SKM-1 (cell line): ENCODE measurements at regions not wholly inside any gene's neighbourhood (a gene's known extent, or its start where the extent isn't known, plus 50 kb on each side); places are given as distances from the start of the nearest gene placed in this dataset.
"Not testable (repeated sequence)": the region's sequence is repeated elsewhere in the genome, so short reads cannot be mapped to it uniquely, and the experiment has no call there.

ENCODE experiments used
- DNase-seq: peaks from one replicate; lab custom pipeline; 2025; ENCODE audit not compliant: unreplicated experiment; lab: John Stamatoyannopoulos, UW

DNA sequence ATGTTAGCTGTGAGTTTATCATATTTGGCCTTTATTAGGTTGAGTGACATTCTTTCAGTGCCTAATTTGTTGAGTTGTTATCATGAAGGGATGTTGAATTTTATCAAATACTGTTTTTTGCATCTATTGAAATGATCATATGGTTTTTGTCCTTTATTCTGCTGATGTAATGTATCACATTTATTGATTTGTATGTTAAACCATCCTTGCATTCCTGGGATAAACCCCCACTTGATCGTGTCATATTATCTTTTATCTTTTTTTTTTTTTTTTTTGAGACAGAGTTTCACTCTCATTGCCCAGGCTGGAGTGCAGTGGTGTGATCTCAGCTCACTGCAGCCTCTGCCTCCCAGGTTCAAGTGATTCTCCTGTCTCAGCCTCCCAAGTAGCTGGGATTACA, 51.9 kb upstream of the MFGE8 start:
- DNase-seq, result not testable (repeated sequence)

DNA sequence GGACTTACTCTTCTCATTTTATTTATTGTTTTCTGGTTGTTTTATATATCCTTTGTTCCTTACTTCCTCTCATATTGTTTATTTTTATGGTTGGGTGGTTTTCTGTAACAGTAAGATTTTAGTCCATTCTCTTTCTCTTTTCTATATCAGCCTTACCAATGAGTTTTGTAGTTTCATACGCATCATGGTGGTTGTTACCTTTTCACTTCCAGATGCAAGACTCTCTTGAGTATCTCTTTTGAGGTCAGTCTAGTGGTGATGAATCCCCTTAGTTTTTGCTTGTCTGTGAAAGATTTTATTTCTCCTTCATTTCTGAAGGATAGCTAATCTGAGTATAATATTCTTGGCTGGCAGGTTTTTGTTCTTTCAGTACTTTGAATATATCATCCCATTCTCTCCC, 57.1 kb upstream of the MFGE8 start:
- no peak for DNase-seq

DNA sequence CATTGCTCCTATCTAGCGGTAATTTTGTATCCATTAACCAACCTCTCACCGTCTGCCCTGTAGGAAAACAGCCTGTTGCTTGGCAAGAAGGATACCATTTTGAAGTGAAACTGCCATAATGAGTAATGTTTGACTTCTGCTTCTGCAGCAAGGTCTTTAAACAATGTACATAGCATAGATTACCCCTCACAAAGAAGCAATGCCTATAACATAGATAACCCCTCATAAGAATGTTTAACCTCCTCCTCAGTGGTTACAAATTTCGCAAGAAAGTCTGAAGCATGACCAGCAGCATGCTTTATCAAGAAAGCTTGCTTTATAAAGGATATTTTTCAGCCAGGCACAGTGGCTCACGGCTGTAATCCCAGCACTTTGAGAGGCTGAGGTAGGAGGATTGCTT, 61.2 kb upstream of the MFGE8 start:
- no peak for DNase-seq

DNA sequence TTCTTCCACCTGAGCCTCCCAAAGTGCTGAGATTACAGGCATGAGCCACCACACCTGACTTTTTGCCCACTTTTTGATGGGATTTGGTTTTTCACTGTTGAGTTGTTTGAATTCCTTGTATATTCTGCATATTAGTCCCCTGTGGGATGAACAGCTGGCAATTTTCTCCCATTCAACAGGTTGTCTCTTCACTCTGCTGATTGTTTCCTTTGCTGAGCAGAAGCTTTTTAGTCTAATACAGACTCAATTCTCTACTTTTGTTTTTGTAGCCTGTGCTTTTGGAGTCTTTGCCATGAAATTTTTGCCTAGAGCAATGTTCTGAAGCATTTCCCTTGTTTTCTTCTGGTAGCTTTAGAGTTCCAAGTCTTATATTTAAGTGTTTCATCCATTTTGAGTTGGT, 62.7 kb upstream of the MFGE8 start:
- no peak for DNase-seq

DNA sequence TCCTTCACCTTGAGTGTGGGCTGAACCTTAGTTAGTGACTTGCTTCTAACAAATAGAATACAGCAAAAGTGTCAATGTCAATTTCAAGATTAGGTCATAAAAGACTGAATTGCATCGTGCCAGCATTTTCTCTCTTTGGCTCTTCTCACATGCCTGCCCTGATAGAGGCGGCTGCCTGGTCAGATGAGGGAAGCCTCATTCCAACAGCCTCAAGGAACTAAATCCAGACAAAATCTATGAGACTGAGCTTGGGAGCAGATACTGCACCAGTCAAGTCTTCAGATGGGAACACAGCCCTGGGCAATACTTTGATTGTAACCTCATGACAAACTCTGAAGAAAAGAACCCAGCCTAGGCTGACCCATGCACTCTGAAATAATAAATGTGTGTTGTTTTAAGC, 63.5 kb upstream of the MFGE8 start:
- no peak for DNase-seq

DNA sequence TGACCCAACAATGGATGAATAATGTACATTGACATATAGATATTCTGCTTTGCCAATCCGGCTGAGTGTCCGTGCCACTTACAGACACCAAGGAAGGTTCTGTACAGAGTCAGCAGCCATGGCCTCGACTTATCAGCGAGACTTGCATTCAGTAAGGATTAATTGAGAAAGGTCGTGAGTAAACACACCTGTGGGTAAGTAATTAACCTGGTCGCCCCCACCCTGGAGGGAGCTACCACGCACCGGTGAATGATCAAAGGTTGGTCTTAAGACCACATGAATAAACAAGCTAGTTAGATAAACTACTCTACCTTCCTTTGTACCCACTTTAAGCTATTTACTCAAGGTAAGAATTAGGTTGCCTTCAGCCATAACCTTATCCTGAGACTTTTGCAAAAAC, 66.5 kb upstream of the MFGE8 start:
- DNase-seq, result no peak

DNA sequence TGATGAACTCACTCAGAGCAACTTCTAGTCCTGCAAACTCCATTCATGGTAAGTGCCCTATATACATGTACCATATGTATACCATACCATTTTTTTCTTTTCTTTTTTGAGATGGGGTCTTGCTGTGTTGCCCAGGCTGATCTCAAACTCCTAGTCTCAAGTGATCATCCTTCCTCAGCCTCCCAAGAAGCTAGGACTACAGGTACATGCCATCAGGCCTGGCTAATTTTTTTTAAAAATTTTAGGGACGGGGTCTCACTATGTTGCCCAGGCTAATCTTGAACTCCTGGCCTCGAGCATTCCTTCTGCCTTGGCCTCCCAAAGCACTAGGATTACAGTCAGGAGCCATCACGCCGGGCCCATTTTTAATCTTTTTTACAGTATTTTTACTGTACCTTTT, 67.3 kb upstream of the MFGE8 start:
- no peak for DNase-seq

DNA sequence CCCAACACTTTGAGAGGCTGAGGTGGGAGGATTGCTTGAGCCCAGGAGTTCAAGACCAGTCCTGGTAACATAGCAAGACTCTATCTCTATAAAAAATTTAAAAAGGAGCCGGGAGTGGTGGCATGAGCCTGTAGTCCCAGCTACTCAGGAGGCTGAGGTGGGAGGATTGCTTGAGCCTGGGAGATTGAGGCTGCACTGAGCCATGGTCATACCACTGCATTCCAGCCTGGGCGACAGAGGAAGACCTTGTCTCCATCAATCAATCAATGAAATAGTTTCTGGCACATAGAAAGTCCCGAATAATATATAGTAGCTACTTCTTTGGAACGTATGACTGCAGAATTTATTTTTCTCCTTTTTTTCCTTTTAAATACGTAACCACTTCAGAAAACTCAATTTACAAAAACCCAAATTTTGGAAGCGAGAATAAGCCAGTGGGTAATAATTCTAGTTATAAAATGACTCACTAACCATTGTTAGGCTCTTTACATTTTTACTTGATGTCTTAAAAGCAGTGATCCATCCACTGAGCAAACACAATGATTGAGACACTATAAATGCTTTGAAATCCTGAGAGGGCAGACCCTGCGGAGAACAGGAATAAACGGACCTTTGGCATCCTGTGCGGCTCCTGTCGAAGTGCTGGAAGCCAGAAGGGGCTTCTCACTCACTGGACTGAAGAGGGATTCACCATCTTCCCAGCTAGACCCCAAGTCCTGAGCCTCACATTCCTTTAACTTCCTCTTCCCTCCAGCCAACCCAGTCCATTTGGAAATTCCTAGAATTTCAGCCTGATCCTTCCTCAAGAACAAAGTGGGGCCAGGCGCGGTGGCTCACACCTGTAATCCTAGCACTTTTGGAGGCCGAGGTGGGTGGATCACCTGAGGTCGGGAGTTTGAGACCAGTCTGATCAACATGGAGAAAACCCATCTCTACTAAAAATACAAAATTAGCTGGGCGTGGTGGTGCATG, 68.4 kb upstream of the MFGE8 start:
- no peak for DNase-seq

DNA sequence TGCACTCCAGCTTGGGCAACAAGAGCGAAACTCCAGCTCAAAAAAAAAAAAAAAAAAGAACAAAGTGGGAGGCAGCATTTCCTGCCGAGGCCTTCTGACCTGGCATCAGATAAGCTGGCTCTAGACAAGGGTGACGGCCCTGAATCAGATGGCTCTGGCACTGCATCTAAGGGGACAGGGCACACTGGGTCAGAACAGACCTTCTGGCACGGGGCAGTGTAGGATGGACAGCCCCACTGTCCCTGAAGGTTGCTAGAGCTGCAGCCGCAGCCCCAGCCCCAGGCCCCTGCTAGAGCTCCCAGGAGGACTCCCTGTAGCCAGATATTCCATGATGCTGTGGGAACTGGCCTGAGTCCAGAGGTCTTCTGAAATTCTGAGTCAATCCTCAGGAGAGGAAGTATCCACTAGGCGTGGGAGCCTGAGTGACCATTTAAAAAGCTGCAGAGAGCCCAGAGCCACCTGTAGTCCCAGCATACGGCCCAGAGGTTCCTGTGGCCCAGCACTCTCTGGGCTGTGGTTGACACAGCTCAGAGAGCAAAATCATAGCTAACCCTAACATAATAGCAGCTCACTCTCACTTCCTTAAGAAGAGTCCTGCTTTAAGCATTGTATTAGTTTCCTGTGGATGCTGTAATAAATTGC, 69.2 kb upstream of the MFGE8 start:
- DNase-seq, result no peak

DNA sequence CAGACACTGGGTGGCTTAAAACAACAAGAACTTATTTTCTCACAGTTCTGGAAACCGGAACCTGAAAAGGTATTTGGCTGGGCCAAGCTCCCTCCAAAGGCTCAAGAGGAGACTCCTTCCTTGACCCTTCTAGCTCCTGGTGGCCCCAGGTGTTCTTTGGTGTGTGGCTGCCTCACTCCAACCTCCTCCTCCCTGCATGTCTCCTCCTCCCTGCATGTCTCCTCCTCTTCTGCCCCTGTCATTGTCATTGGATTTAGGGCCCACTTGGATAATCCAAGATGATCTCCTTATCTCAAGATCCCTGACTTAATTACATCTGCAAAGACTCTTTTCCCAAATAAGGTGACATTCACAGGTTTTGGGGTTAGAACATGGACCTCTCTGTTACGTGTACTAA, 69.8 kb upstream of the MFGE8 start:
- DNase-seq, result no peak

DNA sequence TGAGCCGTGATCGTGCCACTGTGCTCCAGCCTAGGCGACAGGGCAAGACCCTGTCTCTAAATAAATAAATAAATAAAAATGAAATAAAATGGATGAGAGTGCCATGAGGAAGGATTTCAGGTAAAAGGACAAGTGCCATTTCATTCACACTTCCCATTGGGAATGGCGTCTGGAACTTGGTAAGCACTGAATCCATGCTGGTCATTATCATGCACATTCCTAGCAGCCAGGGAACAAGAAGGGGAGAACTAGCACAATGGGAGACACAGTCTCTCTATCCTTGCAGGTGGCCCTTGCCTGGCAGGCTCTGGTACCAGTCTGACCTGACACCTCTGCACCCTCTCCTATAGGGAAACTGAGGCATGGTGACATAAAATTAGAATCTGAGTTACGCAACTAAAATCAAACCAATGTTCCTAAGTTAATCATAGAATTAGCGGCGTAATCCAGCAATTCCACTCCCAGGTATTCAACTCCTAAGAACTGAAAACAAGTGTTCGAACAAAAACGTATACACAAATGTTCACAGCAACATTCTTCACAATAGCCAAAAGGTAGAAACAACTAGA, 70.8 kb upstream of the MFGE8 start:
- no peak for DNase-seq

DNA sequence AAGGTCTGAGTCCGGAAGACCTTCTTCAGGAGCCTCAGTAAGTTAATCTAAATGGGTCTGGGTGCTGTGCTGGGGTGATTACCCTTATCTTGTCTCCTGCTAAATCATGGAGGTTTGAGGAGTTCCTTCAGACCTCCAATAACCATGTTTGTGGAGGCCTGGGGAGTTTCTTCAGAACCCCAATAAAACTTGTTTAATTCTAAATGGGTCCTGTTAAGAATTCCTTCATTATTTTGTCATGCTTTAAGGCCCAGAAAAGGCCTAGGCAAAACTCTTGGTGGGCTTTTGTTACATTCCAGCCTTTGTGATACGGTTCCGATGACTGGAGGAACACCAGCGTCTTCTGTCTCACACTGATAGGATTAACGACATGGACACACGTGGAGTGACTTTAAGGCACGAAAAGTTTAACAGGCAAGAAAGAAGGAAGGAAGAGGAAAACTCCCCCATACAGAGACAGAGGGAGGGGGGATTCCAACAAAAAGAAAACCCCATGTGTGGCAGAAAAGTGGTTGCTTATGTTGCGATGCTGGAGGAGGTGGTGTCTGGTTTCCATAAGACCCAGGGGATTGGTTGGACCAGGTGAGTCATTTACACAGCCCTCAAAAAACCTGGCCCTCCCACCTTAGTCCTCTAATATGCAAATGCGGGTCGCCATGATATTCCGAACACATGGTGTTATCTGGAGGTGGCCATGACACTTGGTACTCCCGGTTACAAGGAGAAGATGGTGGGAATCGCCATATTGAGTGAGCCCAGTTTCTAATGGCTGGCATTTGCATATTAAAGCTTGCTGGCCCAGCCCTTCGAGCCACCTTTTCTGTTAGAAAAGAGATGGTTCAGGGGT, 72.6 kb upstream of the MFGE8 start:
- DNase-seq, result no peak

DNA sequence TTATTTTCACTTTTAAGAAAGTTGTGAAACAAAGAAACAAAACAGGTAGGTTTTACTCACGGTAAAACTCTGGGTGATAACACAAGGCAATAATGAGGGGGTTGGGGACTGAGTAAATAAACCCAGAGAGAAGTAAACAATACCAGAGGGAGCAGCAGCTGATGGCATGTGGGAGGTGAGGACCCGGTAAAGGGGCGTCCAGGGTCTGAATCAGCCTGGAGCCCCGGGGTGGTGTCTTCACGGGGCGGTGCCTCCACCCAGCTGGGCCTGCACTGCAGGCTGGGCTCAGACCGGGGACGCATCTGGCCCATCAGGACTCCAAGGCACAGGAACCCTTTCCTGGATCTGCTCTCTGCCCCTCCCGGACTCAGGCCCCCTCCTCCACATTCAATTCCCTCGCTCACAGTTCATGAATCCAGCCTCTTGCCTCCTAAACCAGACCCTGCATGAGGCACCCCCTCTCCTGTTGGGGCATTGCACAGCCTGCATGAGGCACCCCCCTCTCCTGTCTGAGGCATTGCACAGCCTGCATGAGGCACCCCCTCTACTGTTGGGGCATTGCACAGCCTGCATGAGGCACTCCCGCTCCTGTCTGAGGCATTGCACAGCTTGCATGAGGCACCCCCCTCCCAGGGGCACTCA, 73.9 kb upstream of the MFGE8 start:
- no peak for DNase-seq

DNA sequence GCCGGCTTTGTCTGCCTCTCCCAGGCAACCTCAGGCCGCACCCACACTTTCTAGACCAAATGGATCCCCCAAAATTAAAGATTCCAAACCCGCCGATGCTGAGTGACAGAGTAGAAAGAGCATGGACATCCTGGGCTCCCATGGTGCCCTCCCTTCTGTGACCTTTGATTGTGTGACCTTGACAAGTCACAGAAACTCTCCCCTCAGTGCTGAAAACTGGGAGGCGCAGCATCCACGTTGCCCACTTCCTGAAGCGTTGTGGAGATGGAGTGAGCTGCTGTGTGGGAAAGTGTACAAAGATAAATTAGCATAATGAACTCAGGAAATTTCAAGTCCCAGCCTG, 74.4 kb upstream of the MFGE8 start:
- DNase-seq, result no peak

DNA sequence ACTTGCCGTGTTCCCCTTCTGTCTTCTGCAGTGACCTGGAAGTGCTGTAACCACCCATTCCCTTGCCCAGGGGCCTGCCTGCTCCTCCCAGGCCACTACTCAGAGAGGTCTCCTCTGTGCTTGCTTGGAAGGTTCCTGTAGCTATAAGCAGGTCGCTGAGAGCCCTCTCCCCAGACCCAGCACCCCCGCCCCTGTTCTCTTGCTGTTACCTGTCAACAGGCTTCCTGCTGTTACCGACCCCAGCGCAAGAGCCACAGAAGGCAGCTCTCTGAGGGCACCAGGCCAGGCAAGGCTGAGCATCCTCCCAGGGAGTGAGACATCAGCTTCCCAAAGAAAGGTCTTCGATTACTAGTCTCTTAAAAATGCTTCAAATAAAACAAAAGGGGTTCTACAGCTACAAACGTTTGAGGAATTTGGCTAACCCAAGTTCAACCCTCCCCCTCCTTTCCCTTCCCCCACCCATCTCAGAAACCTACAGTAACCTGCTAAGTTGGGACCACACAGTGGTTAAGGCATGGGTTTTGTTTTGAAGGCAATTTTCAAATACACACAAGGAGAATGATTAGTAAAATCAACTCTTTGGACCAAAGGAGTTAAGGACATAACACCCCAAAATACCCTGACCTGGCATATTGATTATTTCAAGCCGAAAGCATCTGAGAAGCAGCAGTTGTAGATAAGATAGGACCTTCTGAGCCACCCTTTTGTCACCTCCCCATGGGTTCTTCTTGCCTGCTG, 74.9 kb upstream of the MFGE8 start:
- no peak for DNase-seq

DNA sequence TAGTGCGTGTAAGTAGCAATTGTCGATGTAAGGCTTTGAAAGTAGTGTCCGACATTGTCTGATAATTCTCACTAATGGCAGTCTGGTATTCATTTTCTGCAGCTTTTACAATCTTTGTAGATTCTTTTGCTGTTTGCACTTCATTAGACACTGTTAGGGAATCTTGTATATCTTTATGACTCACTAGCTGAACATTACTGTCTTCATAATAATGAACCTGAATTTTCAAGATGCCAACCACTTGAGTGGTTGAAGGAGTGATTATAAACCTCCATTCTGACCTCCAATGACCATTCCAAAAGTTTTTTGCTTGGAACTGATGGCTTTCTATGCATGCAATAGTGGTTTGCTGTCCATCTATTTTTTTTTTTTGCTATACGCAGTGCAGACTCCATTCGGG, 76.4 kb upstream of the MFGE8 start:
- no peak for DNase-seq

DNA sequence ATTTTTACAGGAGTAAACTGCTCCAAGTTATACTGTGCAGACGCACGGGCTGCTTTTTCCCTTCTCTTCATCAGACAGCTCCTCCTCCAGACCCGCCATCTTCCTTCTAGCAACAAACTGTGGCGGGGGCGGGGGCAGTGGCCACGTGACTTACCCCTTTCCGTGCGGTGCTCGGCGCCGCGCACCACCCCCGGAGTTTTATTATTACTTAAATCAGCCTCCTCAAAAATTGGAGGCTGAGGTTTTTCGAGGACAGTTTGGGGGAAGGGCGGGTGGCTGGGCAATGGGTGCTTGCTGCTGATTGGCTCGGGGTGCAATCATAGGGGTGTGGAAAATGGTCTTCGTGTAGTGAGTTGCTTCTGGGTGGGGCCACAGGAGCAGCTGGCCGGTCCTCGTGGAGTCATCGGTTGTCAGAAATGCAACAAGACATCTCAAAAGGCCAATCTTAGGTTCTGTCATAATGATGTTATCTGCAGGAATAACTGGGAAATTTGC, 77.1 kb upstream of the MFGE8 start:
- DNase-seq, result no peak

DNA sequence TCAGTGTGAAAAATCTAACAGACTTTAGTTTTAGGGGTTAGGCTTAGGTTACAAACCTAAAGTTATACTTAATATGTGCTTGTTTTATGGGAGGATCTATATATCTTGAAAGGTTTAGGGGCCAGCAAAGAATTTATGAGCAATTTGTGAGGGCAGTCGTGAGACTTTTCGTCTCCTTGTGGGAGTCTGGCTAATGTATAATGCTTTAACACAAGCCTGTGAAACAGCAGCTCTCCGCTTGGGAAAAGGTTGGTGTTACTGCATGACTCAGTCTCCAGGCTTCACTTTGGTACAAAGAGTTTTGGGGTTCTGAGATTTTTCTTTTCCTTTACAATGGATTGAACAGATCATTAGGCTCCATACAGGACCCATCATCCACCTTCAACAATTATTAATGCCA, 79.0 kb upstream of the MFGE8 start:
- no peak for DNase-seq

DNA sequence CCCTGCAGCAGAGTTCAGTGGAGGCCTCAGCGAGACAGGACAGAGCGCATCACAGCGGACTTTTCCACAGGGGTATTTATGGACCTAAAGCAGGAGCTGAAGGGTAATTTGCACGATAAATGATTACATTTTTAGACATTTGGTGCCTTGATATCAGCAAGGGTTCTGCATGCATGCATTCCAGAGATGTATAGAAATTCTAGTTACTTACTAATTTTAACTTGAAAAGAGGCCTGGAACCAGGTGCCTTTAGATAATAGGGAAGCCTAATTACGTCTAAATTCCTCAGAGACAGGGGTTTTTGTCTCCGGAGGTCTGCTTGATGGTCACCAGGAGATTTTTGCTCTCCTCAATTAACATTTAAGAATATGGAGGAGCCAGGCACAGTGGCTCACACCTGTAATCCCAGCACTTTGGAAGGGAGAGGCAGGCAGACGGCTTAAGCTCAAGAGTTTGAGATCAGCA, 79.8 kb upstream of the MFGE8 start:
- no peak for DNase-seq

DNA sequence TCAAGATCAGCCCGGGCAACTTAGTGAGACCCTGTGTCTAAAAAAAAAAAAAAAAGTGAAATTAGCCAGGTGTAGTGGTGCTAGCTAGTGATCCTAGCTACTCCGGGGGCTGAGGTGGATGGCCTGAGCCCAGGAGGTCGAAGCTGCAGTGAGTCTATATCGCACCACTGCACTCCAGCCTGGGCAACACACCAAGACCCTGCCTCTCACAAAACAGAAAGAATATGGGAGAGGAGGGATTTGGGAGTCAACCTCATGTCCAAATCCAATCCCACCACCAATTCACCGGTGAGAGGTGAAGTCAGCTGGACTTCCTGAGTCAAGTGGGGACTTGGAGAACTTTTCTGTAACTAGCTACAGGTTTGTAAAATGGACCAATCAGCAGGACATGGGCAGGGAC, 80.5 kb upstream of the MFGE8 start:
- DNase-seq, result no peak
